Stimulated activated CD4-positive, alpha-beta T cell treated with anti-CD3 and anti-CD28 coated beads, Interleukin-1b, Interleukin-23, amount 100 ng/mL, for 48 hours (primary cell): ENCODE measurements at regions not wholly inside any gene's neighbourhood (a gene's known extent, or its start where the extent isn't known, plus 50 kb on each side); places are given as distances from the start of the nearest gene placed in this dataset.

ENCODE experiments used
- DNase-seq: peaks from one replicate; pipeline ENCODE4 v3.0.0-alpha.2; 2020

GRCh38 chr2:120461546-120462537 lies 115.9 kb downstream of the INHBB start:
- DNase-seq: no peak

- no peak for DNase-seq
These were observed 117.6 kb downstream of the INHBB start for GRCh38 chr2:120463527-120463926.

- no peak for DNase-seq
These were observed 118.1 kb downstream of the INHBB start for GRCh38 chr2:120463996-120464395.

GRCh38 chr2:120464448-120464931 lies 118.6 kb downstream of the INHBB start:
- DNase-seq: no peak

GRCh38 chr2:120465012-120465700 lies 119.2 kb downstream of the INHBB start:
- no peak for DNase-seq

- no peak for DNase-seq
These were observed 119.7 kb downstream of the INHBB start for GRCh38 chr2:120465701-120465988.

- DNase-seq: no peak
These were observed 120.2 kb downstream of the INHBB start for GRCh38 chr2:120465989-120466703.

GRCh38 chr2:120466704-120467054 lies 120.7 kb downstream of the INHBB start:
- no peak for DNase-seq

GRCh38 chr2:120468136-120468535 lies 122.2 kb downstream of the INHBB start:
- DNase-seq: no peak

GRCh38 chr2:120469426-120469825 lies 123.5 kb downstream of the INHBB start:
- DNase-seq: no peak

GRCh38 chr2:120470041-120470965 lies 124.4 kb downstream of the INHBB start:
- no peak for DNase-seq

- DNase-seq: no peak
These were observed 125.2 kb downstream of the INHBB start for GRCh38 chr2:120471166-120471565.

GRCh38 chr2:120472031-120472430 lies 126.1 kb downstream of the INHBB start:
- no peak for DNase-seq

- no peak for DNase-seq
These were observed 127.0 kb downstream of the INHBB start for GRCh38 chr2:120472891-120473309.

- DNase-seq: no peak
These were observed 127.8 kb downstream of the INHBB start for GRCh38 chr2:120473522-120474271.

GRCh38 chr2:120474486-120474885 lies 128.6 kb downstream of the INHBB start:
- no peak for DNase-seq

GRCh38 chr2:120476141-120476540 lies 130.2 kb downstream of the INHBB start:
- no peak for DNase-seq

- DNase-seq: no peak
These were observed 131.3 kb downstream of the INHBB start for GRCh38 chr2:120477198-120477597.

- DNase-seq: no peak
These were observed 132.0 kb downstream of the INHBB start for GRCh38 chr2:120477831-120478481.

- DNase-seq: no peak
These were observed 134.5 kb downstream of the INHBB start for GRCh38 chr2:120480346-120480902.
